Astrocyte (in vitro differentiated cells and primary cell): ENCODE measurements at regions not wholly inside any gene's neighbourhood (a gene's known extent, or its start where the extent isn't known, plus 50 kb on each side); places are given as distances from the start of the nearest gene placed in this dataset.

Source experiments
- DNase-seq: peaks from one replicate; pipeline ENCODE4 v3.0.0-alpha.2; 2010; ENCODE audit warnings: low read depth
- FAIRE-seq: peaks from 2 replicates; lab custom pipeline; 2011; peaks lifted over from hg19 to GRCh38; lab: Jason Lieb, UNC
- H2AFZ ChIP-seq: 2 replicates; pipeline ENCODE4 v1.6.0; 2012; ENCODE audit warnings: low read depth, low read length, inconsistent platforms
- H3K27ac ChIP-seq: 2 replicates; pipeline ENCODE4 v1.5.1; 2011; ENCODE audit warnings: low read depth, low read length, inconsistent platforms
- H3K27me3 ChIP-seq: 2 replicates; pipeline ENCODE4 v1.6.0; 2011; ENCODE audit warnings: low read length, inconsistent platforms; ENCODE audit not compliant: insufficient read depth
- H3K36me3 ChIP-seq: 2 replicates; pipeline ENCODE4 v1.5.1; 2011; ENCODE audit warnings: low read length, inconsistent platforms; ENCODE audit not compliant: insufficient read depth
- H3K4me1 ChIP-seq: 2 replicates; pipeline ENCODE4 v1.5.1; 2011; ENCODE audit warnings: low read length, inconsistent platforms; ENCODE audit not compliant: insufficient read depth
- H3K4me2 ChIP-seq: 2 replicates; pipeline ENCODE4 v1.6.0; 2012; ENCODE audit warnings: low read length, inconsistent platforms
- H3K4me3 ChIP-seq: 2 replicates; pipeline ENCODE4 v1.5.1; 2011; ENCODE audit warnings: low read depth, mild to moderate bottlenecking, low read length, inconsistent platforms; ENCODE audit not compliant: insufficient read depth
- H3K79me2 ChIP-seq: 2 replicates; pipeline ENCODE4 v1.6.0; 2012; ENCODE audit warnings: mild to moderate bottlenecking, low read length, inconsistent platforms; ENCODE audit not compliant: insufficient read depth
- H3K9ac ChIP-seq: 2 replicates; pipeline ENCODE4 v1.6.0; 2012; ENCODE audit warnings: mild to moderate bottlenecking, low read length, inconsistent platforms
- H3K9me3 ChIP-seq: 2 replicates; pipeline ENCODE4 v1.5.1; 2012; ENCODE audit warnings: low read depth, mild to moderate bottlenecking, low read length, inconsistent platforms; ENCODE audit not compliant: insufficient read depth
- H4K20me1 ChIP-seq: 2 replicates; pipeline ENCODE4 v1.6.0; 2012; ENCODE audit warnings: low read length, inconsistent platforms; ENCODE audit not compliant: insufficient read depth
- H3K27ac Mint-ChIP-seq: one replicate; pipeline ENCODE4 v1.8.0; 2021; ENCODE audit warnings: mild to moderate bottlenecking, mixed read lengths; ENCODE audit not compliant: unreplicated experiment
- H3K27me3 Mint-ChIP-seq: one replicate; pipeline ENCODE4 v1.8.0; 2021; ENCODE audit warnings: low read depth, mixed read lengths; ENCODE audit not compliant: unreplicated experiment
- H3K36me3 Mint-ChIP-seq: one replicate; pipeline ENCODE4 v1.8.0; 2021; ENCODE audit warnings: low read depth, mixed read lengths; ENCODE audit not compliant: unreplicated experiment
- H3K4me1 Mint-ChIP-seq: one replicate; pipeline ENCODE4 v1.8.0; 2021; ENCODE audit warnings: low read depth, mixed read lengths; ENCODE audit not compliant: unreplicated experiment
- H3K4me3 Mint-ChIP-seq: one replicate; pipeline ENCODE4 v1.8.0; 2021; ENCODE audit warnings: mild to moderate bottlenecking, moderate library complexity, mixed read lengths; ENCODE audit not compliant: unreplicated experiment
- H3K9me3 Mint-ChIP-seq: one replicate; pipeline ENCODE4 v1.8.0; 2021; ENCODE audit warnings: mild to moderate bottlenecking, mixed read lengths; ENCODE audit not compliant: unreplicated experiment
- CTCF ChIP-seq: IDR thresholded peaks from 2 replicates; pipeline ENCODE4 v1.5.1; 2011; ENCODE audit warnings: low read depth, mild to moderate bottlenecking, inconsistent platforms, low read length, moderate library complexity; ENCODE audit not compliant: insufficient read depth
- EZH2 ChIP-seq: IDR thresholded peaks from 2 replicates; pipeline ENCODE4 v1.6.1; 2012; ENCODE audit warnings: mild to moderate bottlenecking, low read length, inconsistent platforms; ENCODE audit not compliant: insufficient read depth

GRCh38 chr18:29225351-29225750 is 1048.4 kb upstream of the CDH2 start:
- FAIRE-seq, result no peak
- Histone ChIP-seq H4K20me1 (no peaks in the 10 kb centered on the region), H3K4me2 (no peak overlapping the region), H3K27ac (no peak overlapping the region), H3K79me2 (no peaks in the 10 kb centered on the region), H3K36me3 (no peaks in the 10 kb centered on the region), H3K4me3 (no peak overlapping the region), H3K4me1 (no peaks in the 10 kb centered on the region), H3K9me3 (no peaks in the 10 kb centered on the region), H3K27me3 (no peaks in the 10 kb centered on the region), H2AFZ (no peak overlapping the region), H3K9ac (no peak overlapping the region)
- no peak overlapping the region for H3K4me3 Mint-ChIP-seq
- H3K27ac Mint-ChIP-seq, result no peak overlapping the region
- no peaks in the 10 kb centered on the region for H3K27me3 Mint-ChIP-seq
- peak; percentile 71 for DNase-seq
- no peaks in the 10 kb centered on the region for H3K4me1 Mint-ChIP-seq
- TF ChIP-seq CTCF (no peak), EZH2 (no peak)
- H3K36me3 Mint-ChIP-seq, result no peaks in the 10 kb centered on the region
- H3K9me3 Mint-ChIP-seq, result peaks cover 2% of the 10 kb centered on the region

- Histone ChIP-seq H3K4me2 (peak overlapping the region; percentile 37), H3K27me3 (no peaks in the 10 kb centered on the region), H3K79me2 (no peaks in the 10 kb centered on the region), H3K9ac (no peak overlapping the region), H3K9me3 (no peaks in the 10 kb centered on the region), H3K4me1 (no peaks in the 10 kb centered on the region), H3K36me3 (no peaks in the 10 kb centered on the region), H3K27ac (no peak overlapping the region), H2AFZ (no peak overlapping the region), H3K4me3 (no peak overlapping the region), H4K20me1 (no peaks in the 10 kb centered on the region)
- peaks cover 4% of the 10 kb centered on the region for H3K4me1 Mint-ChIP-seq
- no peak overlapping the region for H3K4me3 Mint-ChIP-seq
- no peak for TF ChIP-seq EZH2
- TF ChIP-seq CTCF, result no peak
- H3K9me3 Mint-ChIP-seq, result peaks cover 6% of the 10 kb centered on the region
- H3K27ac Mint-ChIP-seq, result no peak overlapping the region
- H3K27me3 Mint-ChIP-seq, result no peaks in the 10 kb centered on the region
- H3K36me3 Mint-ChIP-seq, result no peaks in the 10 kb centered on the region
- DNase-seq (peak; percentile 63), FAIRE-seq (no peak)
These were observed 1041.2 kb upstream of the CDH2 start for GRCh38 chr18:29218091-29218490.

GRCh38 chr18:29217124-29217915 is 1040.4 kb upstream of the CDH2 start:
- H3K27ac ChIP-seq, result no peak overlapping the region
- H3K79me2 ChIP-seq, result no peaks in the 10 kb centered on the region
- H3K4me1 Mint-ChIP-seq, result peaks cover 4% of the 10 kb centered on the region
- H3K9ac ChIP-seq, result no peak overlapping the region
- H3K9me3 ChIP-seq, result no peaks in the 10 kb centered on the region
- peaks cover 6% of the 10 kb centered on the region for H3K9me3 Mint-ChIP-seq
- H3K36me3 Mint-ChIP-seq, result no peaks in the 10 kb centered on the region
- no peak overlapping the region for H3K4me3 Mint-ChIP-seq
- DNase-seq (peak; percentile 12), FAIRE-seq (no peak)
- H3K27me3 Mint-ChIP-seq, result no peaks in the 10 kb centered on the region
- no peaks in the 10 kb centered on the region for H3K36me3 ChIP-seq
- H3K4me2 ChIP-seq, result peak overlapping the region; percentile 37
- H4K20me1 ChIP-seq, result no peaks in the 10 kb centered on the region
- H3K4me1 ChIP-seq, result no peaks in the 10 kb centered on the region
- H3K27me3 ChIP-seq, result no peaks in the 10 kb centered on the region
- TF ChIP-seq EZH2, result no peak
- no peak for TF ChIP-seq CTCF
- H3K4me3 ChIP-seq, result no peak overlapping the region
- H2AFZ ChIP-seq, result no peak overlapping the region
- H3K27ac Mint-ChIP-seq, result no peak overlapping the region
